ENCODE measurements at regions not wholly inside any gene's neighbourhood (a gene's known extent, or its start where the extent isn't known, plus 50 kb on each side); places are given as distances from the start of the nearest gene placed in this dataset.

DNA sequence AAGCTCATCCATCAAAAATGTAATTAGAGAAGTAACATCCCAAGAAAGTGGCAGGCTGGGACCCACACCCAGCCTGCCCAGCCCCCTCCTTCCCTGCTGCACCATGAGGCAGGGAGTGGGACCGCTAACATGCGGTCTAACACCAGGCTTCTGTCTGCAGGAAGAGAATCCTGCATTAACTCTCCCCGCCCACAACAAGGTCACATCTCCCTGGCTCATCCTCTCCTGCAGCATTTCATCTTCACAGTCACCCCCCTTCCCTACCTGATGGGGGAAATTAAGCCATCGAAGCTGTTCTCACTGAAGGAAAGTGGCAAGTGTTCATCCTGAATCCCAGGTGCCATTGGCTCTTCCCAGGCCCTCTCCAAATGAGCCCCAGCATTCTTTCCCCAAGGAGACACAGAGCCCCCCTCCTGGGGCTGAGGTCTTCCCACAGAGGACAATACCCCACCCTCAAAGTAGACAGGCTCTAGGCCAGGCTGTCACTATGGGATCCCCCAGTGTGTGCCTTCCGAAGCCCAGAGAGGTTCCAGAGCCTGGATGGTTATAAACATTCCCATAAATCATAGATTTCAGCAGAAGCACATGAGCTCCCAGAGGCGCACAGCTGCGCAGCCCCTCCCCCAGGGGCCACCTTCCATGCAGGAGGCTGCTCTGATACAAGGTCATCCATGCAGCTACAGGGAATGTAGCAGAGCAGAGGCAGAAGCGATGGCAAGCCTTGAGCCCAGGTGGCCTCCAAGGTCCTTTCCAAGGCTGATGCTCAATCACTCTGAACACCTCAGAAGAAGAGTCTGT lies 148.0 kb downstream of the OAT start:
- no peaks in the 10 kb centered on the region for H3K36me3 ChIP-seq
- no peak for TF ChIP-seq CTCF (IDR thresholded peaks at IDR 0.05; ENCODE audit: low read depth, low read length)
- H3K4me3 ChIP-seq (ENCODE audit: low read depth, low read length) = no peak overlapping the region
- no peak overlapping the region for H3K27ac ChIP-seq
- peaks cover 17% of the 10 kb centered on the region for H3K9me3 ChIP-seq (ENCODE audit: severe bottlenecking)
- H3K27me3 ChIP-seq (ENCODE audit: insufficient read depth, low read depth, severe bottlenecking) = peaks cover 8% of the 10 kb centered on the region
- no peak for DNase-seq

DNA sequence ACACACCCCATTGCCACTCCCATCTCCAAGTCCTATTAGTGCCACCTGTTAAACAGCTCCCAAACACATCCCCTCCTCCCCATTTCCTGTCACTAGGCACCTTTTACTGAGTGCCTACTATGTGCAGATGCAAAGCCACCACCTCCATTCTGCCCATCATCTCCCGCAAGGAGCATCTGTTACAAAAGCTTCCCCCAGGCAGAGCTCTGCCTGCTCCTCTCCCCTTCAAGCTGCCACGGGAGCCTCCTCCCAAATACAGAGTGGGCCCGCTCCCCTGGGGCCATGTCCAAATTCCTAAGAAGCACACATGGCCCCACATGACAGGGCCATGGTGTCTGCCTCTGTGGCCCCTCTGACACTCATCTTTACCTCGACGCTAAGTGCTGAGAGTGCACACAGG lies 149.7 kb downstream of the OAT start:
- H3K27ac ChIP-seq = no peak overlapping the region
- no peak for DNase-seq
- H3K36me3 ChIP-seq = no peaks in the 10 kb centered on the region
- TF ChIP-seq CTCF (IDR thresholded peaks at IDR 0.05; ENCODE audit: low read depth, low read length) = no peak
- peaks cover 17% of the 10 kb centered on the region for H3K9me3 ChIP-seq (ENCODE audit: severe bottlenecking)
- H3K27me3 ChIP-seq (ENCODE audit: insufficient read depth, low read depth, severe bottlenecking) = no peaks in the 10 kb centered on the region
- no peak overlapping the region for H3K4me3 ChIP-seq (ENCODE audit: low read depth, low read length)

DNA sequence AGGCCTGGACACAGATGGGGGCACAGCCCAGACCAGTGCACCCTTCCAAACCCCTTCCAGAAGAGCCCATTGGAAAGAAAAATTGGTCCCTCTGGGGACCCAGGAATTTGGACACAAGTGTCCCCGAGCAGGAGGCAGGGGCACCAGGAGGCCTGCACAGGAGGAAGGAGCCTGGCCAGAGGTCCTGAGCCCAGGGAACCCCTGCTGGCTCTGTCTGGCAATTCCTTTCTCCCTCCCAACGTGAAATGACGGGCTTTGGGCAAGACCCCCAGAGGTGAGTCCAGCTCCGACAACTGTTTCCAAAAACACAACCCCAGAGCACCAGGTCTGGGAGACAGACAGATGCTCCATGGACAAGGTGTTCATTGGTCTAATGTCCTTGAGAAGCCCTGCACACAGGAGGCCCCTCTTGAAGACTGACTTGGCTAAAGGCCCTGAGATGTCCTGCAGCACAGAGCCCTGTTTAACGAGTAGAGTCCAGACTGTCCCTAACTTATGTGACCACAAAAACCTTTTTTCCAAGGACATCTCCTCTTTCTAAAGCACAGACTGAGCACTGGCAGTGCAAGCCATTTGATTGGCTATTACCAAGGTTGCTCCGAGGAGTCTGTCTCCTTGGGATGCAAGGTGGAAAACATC lies 150.7 kb downstream of the OAT start:
- TF ChIP-seq CTCF (IDR thresholded peaks at IDR 0.05; ENCODE audit: low read depth, low read length) = no peak
- Histone ChIP-seq H3K27me3 (ENCODE audit: insufficient read depth, low read depth, severe bottlenecking) (no peaks in the 10 kb centered on the region), H3K27ac (no peak overlapping the region), H3K4me3 (ENCODE audit: low read depth, low read length) (no peak overlapping the region), H3K9me3 (ENCODE audit: severe bottlenecking) (peaks cover 13% of the 10 kb centered on the region), H3K36me3 (no peaks in the 10 kb centered on the region)
- no peak for DNase-seq

DNA sequence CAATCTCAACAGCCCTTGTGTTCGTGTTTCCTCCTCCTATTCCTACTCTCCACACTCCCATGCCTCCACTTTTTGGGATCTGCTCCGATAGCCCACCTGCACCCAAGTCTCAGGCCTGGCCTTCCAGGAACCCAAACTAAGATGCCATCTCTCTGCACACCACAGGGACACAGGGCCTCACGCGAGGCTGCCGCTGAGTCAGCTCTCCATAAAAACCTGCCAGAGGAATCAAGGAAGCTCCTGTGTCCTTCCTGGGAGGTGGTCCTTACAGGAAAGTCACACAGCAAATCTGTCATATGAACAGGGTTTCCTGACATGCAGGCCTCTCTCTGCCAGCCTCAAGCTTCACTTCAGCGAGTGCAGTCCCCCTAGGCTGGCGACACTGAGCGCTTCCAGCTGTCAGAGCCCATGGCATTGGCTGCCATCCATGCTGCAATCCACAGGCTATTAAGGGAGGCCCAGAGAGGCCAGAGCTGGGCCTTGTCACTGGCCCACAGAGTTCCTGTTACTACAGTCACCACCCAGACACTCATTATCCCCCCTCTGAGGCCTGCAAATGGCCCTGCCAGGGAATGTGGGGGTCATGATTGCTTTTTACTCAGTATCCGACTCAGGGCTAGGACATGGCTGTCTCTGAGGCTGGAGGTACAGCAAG lies 151.4 kb downstream of the OAT start:
- Histone ChIP-seq H3K9me3 (ENCODE audit: severe bottlenecking) (peaks cover 6% of the 10 kb centered on the region), H3K27ac (no peak overlapping the region), H3K4me3 (ENCODE audit: low read depth, low read length) (no peak overlapping the region), H3K27me3 (ENCODE audit: insufficient read depth, low read depth, severe bottlenecking) (peaks cover 2% of the 10 kb centered on the region), H3K36me3 (no peaks in the 10 kb centered on the region)
- DNase-seq = no peak
- TF ChIP-seq CTCF (IDR thresholded peaks at IDR 0.05; ENCODE audit: low read depth, low read length) = no peak

DNA sequence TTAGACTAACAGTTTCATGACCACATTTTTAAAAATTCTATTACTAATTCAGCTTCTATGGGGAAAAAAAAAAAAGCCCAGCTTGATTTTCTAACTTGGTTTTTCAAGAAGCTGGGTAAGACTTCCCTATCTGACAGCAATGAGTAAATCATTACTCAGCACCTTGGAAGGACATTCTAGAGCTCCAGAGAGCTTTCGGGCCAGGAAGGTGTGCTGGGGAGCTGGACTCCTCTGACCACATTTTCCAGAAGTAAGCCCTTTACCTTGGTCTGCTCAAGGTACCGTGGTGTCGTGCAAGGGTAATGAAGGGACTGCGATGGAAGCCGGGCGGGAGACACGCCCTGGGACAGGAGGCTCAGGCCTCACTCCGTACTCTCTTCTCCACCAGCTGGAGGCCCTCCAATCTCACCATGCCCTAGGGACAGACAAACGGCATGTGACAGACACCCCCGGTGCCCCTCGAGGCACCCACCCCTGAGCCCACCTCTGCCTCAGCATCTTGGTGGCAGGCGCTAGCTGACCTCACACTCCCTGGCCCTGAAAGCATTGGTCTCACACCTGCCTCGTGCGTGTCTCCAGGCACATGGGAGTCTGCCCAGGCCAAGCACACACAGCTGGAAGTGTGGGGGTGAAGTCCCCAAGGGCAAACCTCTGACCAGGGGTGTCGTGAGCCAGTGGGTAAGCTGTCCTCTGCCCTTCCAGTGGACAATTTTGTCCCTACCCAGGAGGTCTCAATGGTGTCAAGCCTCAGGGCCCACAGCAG lies 152.1 kb downstream of the OAT start:
- Histone ChIP-seq H3K9me3 (ENCODE audit: severe bottlenecking) (no peaks in the 10 kb centered on the region), H3K27ac (no peak overlapping the region), H3K36me3 (no peaks in the 10 kb centered on the region), H3K4me3 (ENCODE audit: low read depth, low read length) (no peak overlapping the region), H3K27me3 (ENCODE audit: insufficient read depth, low read depth, severe bottlenecking) (peaks cover 3% of the 10 kb centered on the region)
- DNase-seq = no peak
- TF ChIP-seq CTCF (IDR thresholded peaks at IDR 0.05; ENCODE audit: low read depth, low read length) = no peak
